Middle frontal gyrus (tissue), 1 donor: ENCODE measurements at regions not wholly inside any gene's neighbourhood (a gene's known extent, or its start where the extent isn't known, plus 50 kb on each side); places are given as distances from the start of the nearest gene placed in this dataset.
"Not testable (repeated sequence)": the region's sequence is repeated elsewhere in the genome, so short reads cannot be mapped to it uniquely, and the experiment has no call there.

Experiments
- DNase-seq: peaks from one replicate; pipeline ENCODE4 v3.0.0-alpha.2; 2015; ENCODE audit warnings: low spot score; ENCODE audit errors: extremely low spot score

GRCh38 chrX:99988532-99988931 lies 421.5 kb downstream of the PCDH19 start:
- not testable (repeated sequence) for DNase-seq

- no peak for DNase-seq
Measured at GRCh38 chrX:99973572-99974226, 436.4 kb downstream of the PCDH19 start.

- DNase-seq, result no peak
Measured at GRCh38 chrX:99939883-99940232, 470.2 kb downstream of the PCDH19 start.

- DNase-seq, result not testable (repeated sequence)
Measured at GRCh38 chrX:99939206-99939882, 470.7 kb downstream of the PCDH19 start.

GRCh38 chrX:99938464-99938863 lies 471.6 kb downstream of the PCDH19 start:
- no peak for DNase-seq

GRCh38 chrX:99933865-99934264 lies 476.2 kb downstream of the PCDH19 start:
- DNase-seq, result no peak

GRCh38 chrX:99914635-99915034 lies 495.4 kb downstream of the PCDH19 start:
- no peak for DNase-seq

GRCh38 chrX:99913611-99914010 lies 496.5 kb downstream of the PCDH19 start:
- no peak for DNase-seq

- no peak for DNase-seq
Measured at GRCh38 chrX:99909946-99910345, 500.1 kb downstream of the PCDH19 start.

- no peak for DNase-seq
Measured at GRCh38 chrX:99901091-99901490, 509.0 kb downstream of the PCDH19 start.

- no peak for DNase-seq
Measured at GRCh38 chrX:99887918-99888317, 522.2 kb downstream of the PCDH19 start.

GRCh38 chrX:99857455-99857854 lies 552.6 kb downstream of the PCDH19 start:
- no peak for DNase-seq

- DNase-seq, result no peak
Measured at GRCh38 chrX:99833821-99834220, 576.3 kb downstream of the PCDH19 start.

GRCh38 chrX:99820197-99820596 lies 589.9 kb downstream of the PCDH19 start:
- no peak for DNase-seq

GRCh38 chrX:99800016-99800415 lies 610.1 kb downstream of the PCDH19 start:
- DNase-seq, result no peak

GRCh38 chrX:99798936-99799335 lies 611.1 kb downstream of the PCDH19 start:
- DNase-seq, result no peak

GRCh38 chrX:99795495-99795894 lies 614.6 kb downstream of the PCDH19 start:
- DNase-seq, result no peak

GRCh38 chrX:99782516-99783040 lies 627.5 kb downstream of the PCDH19 start:
- DNase-seq, result no peak

GRCh38 chrX:99777912-99778311 lies 632.2 kb downstream of the PCDH19 start:
- DNase-seq, result no peak

GRCh38 chrX:99761731-99762130 lies 648.3 kb downstream of the PCDH19 start:
- no peak for DNase-seq

- no peak for DNase-seq
Measured at GRCh38 chrX:99752776-99753175, 657.3 kb downstream of the PCDH19 start.

GRCh38 chrX:99750721-99751120 lies 659.4 kb downstream of the PCDH19 start:
- no peak for DNase-seq

- no peak for DNase-seq
Measured at GRCh38 chrX:99722094-99722493, 688.0 kb downstream of the PCDH19 start.
